AG09319 (cell line): ENCODE measurements at regions not wholly inside any gene's neighbourhood (a gene's known extent, or its start where the extent isn't known, plus 50 kb on each side); places are given as distances from the start of the nearest gene placed in this dataset.

Experiments used
- DNase-seq: peaks from one replicate; pipeline ENCODE4 v3.0.0-alpha.2; 2010; ENCODE audit warnings: low read depth; ENCODE audit errors: extremely low read depth
- CTCF ChIP-seq: IDR thresholded peaks from 2 replicates; pipeline ENCODE4 v1.5.1; 2011; ENCODE audit warnings: low read depth, mild to moderate bottlenecking, inconsistent platforms, low read length, moderate library complexity

GRCh38 chr21:27251752-27252151, 284.9 kb upstream of the ADAMTS5 start:
- TF ChIP-seq CTCF, result no peak
- DNase-seq, result no peak

GRCh38 chr21:27250366-27250765, 283.5 kb upstream of the ADAMTS5 start:
- no peak for TF ChIP-seq CTCF

GRCh38 chr21:27248814-27249213, 281.9 kb upstream of the ADAMTS5 start:
- no peak for DNase-seq
- TF ChIP-seq CTCF, result no peak

More at GRCh38 chr21:27250366-27250765, 283.5 kb upstream of the ADAMTS5 start:
- no peak for DNase-seq

- no peak for TF ChIP-seq CTCF
- no peak for DNase-seq
Observed at GRCh38 chr21:27246741-27247140, 279.9 kb upstream of the ADAMTS5 start.

- no peak for TF ChIP-seq CTCF
- DNase-seq, result no peak
Observed at GRCh38 chr21:27244776-27245175, 277.9 kb upstream of the ADAMTS5 start.

- no peak for TF ChIP-seq CTCF
- DNase-seq, result no peak
Observed at GRCh38 chr21:27244352-27244751, 277.5 kb upstream of the ADAMTS5 start.

- TF ChIP-seq CTCF, result no peak
- DNase-seq, result no peak
Observed at GRCh38 chr21:27240839-27241238, 274.0 kb upstream of the ADAMTS5 start.
